Chondrocyte (in vitro differentiated cells): ENCODE measurements at regions not wholly inside any gene's neighbourhood (a gene's known extent, or its start where the extent isn't known, plus 50 kb on each side); places are given as distances from the start of the nearest gene placed in this dataset.

Source experiments
- DNase-seq: peaks from one replicate; pipeline ENCODE4 v3.0.0; 2021; ENCODE audit warnings: mixed read lengths, low spot score
- H3K27ac Mint-ChIP-seq: one replicate; pipeline ENCODE4 v1.8.0; 2021; ENCODE audit warnings: mild to moderate bottlenecking, moderate library complexity, mixed read lengths; ENCODE audit not compliant: unreplicated experiment
- H3K27me3 Mint-ChIP-seq: 2 replicates; pipeline ENCODE4 v1.8.0; 2021; ENCODE audit warnings: low read depth, mixed read lengths
- H3K36me3 Mint-ChIP-seq: 2 replicates; pipeline ENCODE4 v1.8.0; 2021; ENCODE audit warnings: low read depth, mixed read lengths
- H3K4me1 Mint-ChIP-seq: 2 replicates; pipeline ENCODE4 v1.8.0; 2021; ENCODE audit warnings: low read depth, mild to moderate bottlenecking, mixed read lengths
- H3K4me3 Mint-ChIP-seq: one replicate; pipeline ENCODE4 v1.8.0; 2021; ENCODE audit warnings: mild to moderate bottlenecking, moderate library complexity, mixed read lengths; ENCODE audit not compliant: unreplicated experiment
- H3K9me3 Mint-ChIP-seq: 2 replicates; pipeline ENCODE4 v1.8.0; 2021; ENCODE audit warnings: low read depth, mixed read lengths
- CTCF ChIP-seq: fragments of 200-600 bp; sonication (generic); IDR thresholded peaks from 2 replicates; pipeline ENCODE4 v1.5.0; 2021; ENCODE audit warnings: antibody characterized with exemption, mild to moderate bottlenecking, moderate library complexity

- TF ChIP-seq CTCF, result no peak
- no peak overlapping the region for H3K27ac Mint-ChIP-seq
- no peak overlapping the region for H3K4me3 Mint-ChIP-seq
- DNase-seq, result no peak
- H3K36me3 Mint-ChIP-seq, result no peaks in the 10 kb centered on the region
- H3K27me3 Mint-ChIP-seq, result no peaks in the 10 kb centered on the region
- no peaks in the 10 kb centered on the region for H3K9me3 Mint-ChIP-seq
- peaks cover 35% of the 10 kb centered on the region for H3K4me1 Mint-ChIP-seq
These were observed 142.3 kb upstream of the RASGRP1 start for GRCh38 chr15:38706956-38707355.

GRCh38 chr15:38707802-38708671 is 143.4 kb upstream of the RASGRP1 start:
- Mint-ChIP-seq H3K36me3 (no peaks in the 10 kb centered on the region), H3K4me1 (peaks cover 35% of the 10 kb centered on the region), H3K27me3 (no peaks in the 10 kb centered on the region), H3K27ac (peak overlapping the region; percentile 46), H3K4me3 (no peak overlapping the region), H3K9me3 (no peaks in the 10 kb centered on the region)
- DNase-seq, result no peak
- peak; percentile 93 for TF ChIP-seq CTCF

GRCh38 chr15:38708672-38709180 is 144.1 kb upstream of the RASGRP1 start:
- no peak for DNase-seq
- no peaks in the 10 kb centered on the region for H3K27me3 Mint-ChIP-seq
- H3K36me3 Mint-ChIP-seq, result no peaks in the 10 kb centered on the region
- H3K4me1 Mint-ChIP-seq, result peaks cover 41% of the 10 kb centered on the region
- TF ChIP-seq CTCF, result no peak
- no peak overlapping the region for H3K27ac Mint-ChIP-seq
- no peak overlapping the region for H3K4me3 Mint-ChIP-seq
- H3K9me3 Mint-ChIP-seq, result peaks cover 1% of the 10 kb centered on the region

- no peak for TF ChIP-seq CTCF
- Mint-ChIP-seq H3K9me3 (peaks cover 2% of the 10 kb centered on the region), H3K4me3 (no peak overlapping the region), H3K27ac (no peak overlapping the region), H3K4me1 (peaks cover 45% of the 10 kb centered on the region), H3K36me3 (no peaks in the 10 kb centered on the region), H3K27me3 (no peaks in the 10 kb centered on the region)
- DNase-seq, result no peak
These were observed 144.6 kb upstream of the RASGRP1 start for GRCh38 chr15:38709196-38709595.

- H3K36me3 Mint-ChIP-seq, result peaks cover 3% of the 10 kb centered on the region
- no peak overlapping the region for H3K4me3 Mint-ChIP-seq
- H3K27me3 Mint-ChIP-seq, result no peaks in the 10 kb centered on the region
These were observed 149.9 kb upstream of the RASGRP1 start for GRCh38 chr15:38714309-38715072.

More at GRCh38 chr15:38714309-38715072, 149.9 kb upstream of the RASGRP1 start:
- Mint-ChIP-seq H3K27ac (peak overlapping the region; percentile 89), H3K9me3 (peaks cover 4% of the 10 kb centered on the region), H3K4me1 (peaks cover 45% of the 10 kb centered on the region)
- TF ChIP-seq CTCF, result peak; percentile 16
- DNase-seq, result no peak
